GM19324 (cell line): ENCODE measurements at regions not wholly inside any gene's neighbourhood (a gene's known extent, or its start where the extent isn't known, plus 50 kb on each side); places are given as distances from the start of the nearest gene placed in this dataset.

ENCODE experiments used
- ATAC-seq: cut with Tn5 transposase; IDR thresholded peaks from one replicate; pipeline ENCODE4 v1.9.1; 2021; ENCODE audit warnings: mild to moderate bottlenecking, moderate library complexity; ENCODE audit not compliant: unreplicated experiment, low FRiP score

DNA sequence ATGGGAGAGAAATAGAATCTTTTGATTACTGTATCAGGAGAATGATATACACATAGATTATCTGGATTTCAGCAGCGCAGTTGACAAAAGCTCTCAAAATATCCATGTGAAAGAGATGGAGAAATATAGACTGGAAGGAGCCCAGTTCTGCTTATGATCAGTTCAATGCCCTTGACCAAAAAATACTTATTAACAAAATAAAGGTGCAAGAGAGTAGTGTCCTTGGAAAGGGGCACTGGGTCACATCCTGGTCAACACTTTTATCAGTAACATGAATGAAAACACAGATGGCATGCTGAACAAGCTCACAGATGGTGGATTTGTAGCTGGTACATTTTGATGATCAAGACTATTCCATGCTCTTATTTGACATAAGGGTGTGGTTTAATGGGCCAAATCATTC lies 63.9 kb upstream of the PLEKHG1 start:
- ATAC-seq = no peak

DNA sequence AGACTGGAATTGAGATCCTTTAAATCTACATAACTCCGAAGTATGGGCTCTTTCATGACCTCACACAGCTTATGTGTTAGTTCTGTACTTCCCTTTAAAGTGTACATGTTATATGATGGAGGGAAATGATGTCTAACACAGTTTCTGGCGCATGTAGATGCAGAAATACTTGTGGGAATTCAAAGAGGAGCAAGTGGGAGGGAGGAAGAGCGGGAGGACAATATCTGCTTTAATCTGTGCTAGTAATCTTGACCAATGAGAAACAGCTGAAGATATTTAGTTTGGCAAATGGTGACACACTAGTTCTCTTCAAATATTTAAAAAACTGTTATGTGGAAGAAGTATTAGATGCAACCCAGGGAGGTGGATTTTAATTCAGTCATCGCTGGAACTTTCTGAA lies 62.9 kb upstream of the PLEKHG1 start:
- no peak for ATAC-seq

DNA sequence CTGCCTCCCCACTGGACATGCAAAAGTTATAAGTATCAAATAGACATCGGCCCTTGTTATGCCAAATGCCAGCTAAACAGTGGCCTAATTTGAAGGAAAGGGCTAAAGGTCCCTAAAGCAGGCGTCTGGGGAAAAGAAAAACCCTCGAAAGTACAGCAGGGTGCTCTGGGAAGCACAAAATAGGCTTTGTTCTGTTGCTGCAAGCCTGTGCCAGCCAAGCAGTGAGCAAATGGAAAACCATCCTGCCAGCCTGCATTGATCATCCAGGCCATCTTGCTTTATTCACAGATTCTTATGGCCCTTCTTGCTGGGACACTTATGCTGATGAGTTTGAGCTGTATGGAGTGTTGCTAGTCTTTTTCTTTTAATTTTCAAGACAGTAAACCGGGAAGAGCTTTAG lies 62.2 kb upstream of the PLEKHG1 start:
- no peak for ATAC-seq

DNA sequence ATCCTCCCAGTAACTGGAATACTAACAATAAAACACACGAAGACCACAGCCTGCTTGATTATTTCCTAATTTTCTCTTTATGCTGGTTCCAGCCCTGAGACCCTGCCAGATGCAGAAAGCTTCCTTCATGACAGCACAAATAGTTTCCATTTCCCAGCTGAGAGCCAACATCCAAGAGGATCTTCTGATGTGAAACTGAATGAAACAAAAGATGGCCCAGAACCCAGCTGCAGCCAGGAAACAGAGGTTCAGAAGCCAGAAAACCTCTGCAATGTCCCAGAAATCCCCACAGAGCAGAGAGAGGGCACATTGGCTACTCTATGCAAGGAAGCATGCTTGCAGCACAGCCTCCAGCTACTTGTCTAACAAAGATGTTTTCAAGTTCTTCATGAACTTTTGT lies 61.8 kb upstream of the PLEKHG1 start:
- ATAC-seq = no peak

GRCh38 chr6:150539111-150539510 lies 60.6 kb upstream of the PLEKHG1 start:
- ATAC-seq = no peak

DNA sequence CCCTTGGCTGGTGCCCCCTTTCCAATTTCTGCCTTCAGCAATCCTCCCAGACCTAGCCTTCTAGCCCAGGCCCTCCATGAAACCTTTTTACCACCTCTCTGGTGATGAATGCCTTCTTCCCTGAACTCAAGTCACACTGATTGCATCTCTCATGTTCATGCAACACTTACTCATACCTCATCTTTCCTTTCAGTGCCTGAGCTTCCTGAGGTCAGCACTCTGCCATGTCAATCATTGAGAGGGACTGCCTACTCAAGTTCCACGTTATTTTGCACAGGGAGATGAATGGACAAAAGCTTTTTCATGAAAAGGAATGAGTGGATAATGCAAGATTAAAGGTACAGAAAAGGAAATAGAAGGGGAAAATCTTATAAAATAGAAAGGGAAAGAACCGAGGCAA lies 60.1 kb upstream of the PLEKHG1 start:
- no peak for ATAC-seq

DNA sequence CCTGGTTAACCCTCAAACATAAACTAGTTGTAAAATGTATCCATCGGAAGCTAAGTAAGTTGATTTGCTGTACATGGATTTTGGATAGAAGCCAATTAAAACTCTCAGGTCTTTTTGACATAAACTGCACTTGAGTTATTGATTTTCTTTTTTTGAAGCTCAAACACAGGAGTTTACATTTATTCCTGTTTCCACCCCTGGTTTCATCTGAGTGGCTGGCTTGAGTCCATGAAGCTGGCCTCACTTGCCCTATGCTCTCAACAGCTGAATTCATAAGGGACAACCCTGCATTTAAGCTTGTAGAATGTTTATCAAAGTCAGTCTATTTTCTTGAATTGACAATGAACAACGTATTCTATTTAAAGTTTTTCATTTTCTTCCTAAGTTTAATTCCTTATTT lies 58.1 kb upstream of the PLEKHG1 start:
- no peak for ATAC-seq

DNA sequence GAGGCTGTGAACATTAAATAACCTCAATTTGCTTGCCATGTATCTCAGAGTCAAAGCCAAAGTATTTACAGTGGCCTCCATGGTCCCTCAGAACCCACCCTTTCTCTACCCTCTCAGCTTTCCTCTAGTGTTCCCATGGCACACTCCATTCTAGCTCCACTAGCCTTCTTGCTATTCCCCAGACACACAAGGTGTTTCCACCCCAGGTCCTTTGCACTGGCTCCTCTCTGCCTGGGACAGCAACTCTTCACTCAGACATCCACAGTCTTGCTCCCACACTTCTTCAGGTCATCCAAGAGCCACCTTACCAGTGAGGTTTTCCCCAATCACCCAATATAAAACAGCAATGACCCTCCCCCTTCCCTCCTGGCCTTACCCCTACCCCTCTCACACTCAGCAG lies 56.5 kb upstream of the PLEKHG1 start:
- ATAC-seq = no peak

- ATAC-seq = no peak
Measured at GRCh38 chr6:150544793-150545192, 54.9 kb upstream of the PLEKHG1 start.

- ATAC-seq = no peak
Measured at GRCh38 chr6:150546457-150546856, 53.2 kb upstream of the PLEKHG1 start.

DNA sequence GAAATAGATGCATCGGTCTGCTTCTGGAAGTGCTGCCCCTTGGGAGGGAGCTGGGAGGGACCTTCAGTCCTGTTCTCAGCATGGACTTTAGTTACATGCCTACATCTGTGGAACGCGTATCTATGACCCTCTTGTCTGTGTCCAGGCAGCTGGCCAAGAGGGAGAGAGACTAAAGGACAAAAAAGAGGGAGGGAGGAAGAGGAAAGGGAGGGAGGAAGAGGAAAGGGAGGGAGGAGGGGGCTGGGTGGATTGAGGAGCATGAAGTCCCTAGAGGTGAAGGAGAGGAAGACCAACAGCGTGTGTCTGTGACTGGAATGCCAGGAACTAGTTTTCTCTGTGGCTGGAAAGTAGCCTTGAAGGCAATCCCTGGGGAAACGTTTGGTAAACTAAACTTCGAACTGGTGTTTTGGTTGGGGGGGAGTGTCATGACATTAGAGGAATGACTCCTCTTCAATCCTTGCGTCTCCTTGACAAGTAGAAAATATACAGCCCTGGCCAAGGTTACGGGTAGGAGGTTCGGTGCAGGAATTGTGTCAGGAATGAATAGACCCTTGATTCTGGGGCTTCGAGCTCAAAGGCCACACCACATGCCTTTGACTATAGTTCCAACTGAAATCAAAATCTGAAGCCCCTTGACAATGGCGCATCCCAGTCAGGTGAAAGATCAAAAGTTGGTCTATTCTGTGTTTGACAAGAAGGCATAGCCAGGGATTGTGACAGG lies 52.0 kb upstream of the PLEKHG1 start:
- no peak for ATAC-seq

GRCh38 chr6:150548330-150548729 lies 51.4 kb upstream of the PLEKHG1 start:
- ATAC-seq = no peak

DNA sequence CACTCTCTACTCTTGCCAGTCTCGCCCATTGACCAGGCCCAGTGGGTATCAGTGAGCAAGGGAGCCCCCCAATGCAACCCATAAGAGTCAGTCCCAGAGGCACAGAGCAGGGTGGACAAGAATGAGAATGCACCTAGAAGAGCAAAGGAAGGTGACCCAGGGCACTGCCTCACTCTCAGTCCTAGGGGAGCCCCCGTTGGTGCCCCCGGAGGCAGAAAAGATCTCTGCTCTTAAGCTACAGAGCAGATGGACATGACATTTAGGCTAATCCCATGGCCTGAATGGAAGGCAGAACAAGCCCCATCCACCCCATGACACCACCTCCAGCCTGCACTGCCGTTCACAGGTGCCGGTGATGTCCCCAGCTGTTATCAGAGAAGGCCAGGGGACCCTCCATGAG lies 50.7 kb upstream of the PLEKHG1 start:
- ATAC-seq = no peak

DNA sequence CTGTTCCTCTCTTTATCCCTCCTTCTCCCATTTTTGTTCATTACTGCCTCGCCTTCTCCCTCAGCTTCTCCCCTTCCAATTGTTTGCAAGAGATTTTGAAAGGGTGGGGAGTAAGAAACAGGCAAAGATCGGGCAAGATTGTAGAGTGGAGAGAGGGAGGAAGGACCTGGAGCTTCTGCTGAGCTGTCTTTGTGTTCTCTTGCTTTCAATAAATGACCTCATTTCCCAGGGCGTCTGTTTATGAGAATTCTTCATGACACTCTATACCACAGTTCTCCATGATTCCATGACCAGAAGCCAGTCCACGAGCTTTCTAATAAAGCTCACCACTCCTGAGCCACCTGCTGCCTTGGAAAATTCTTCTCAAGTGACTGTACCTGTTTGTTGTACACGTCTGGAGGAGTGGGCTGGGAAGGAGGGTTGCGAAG lies 50.0 kb upstream of the PLEKHG1 start:
- no peak for ATAC-seq
